ENCODE measurements at regions not wholly inside any gene's neighbourhood (a gene's known extent, or its start where the extent isn't known, plus 50 kb on each side); places are given as distances from the start of the nearest gene placed in this dataset.

GRCh38 chr3:18027161-18027939 lies 284.9 kb upstream of the TBC1D5 start:
- DNase-seq, result no peak

- DNase-seq, result no peak
These were observed 282.3 kb upstream of the TBC1D5 start for GRCh38 chr3:18024715-18025114.

GRCh38 chr3:18019161-18019495 lies 276.7 kb upstream of the TBC1D5 start:
- no peak for DNase-seq

- no peak for DNase-seq
These were observed 276.2 kb upstream of the TBC1D5 start for GRCh38 chr3:18018491-18019160.

- no peak for DNase-seq
These were observed 273.9 kb upstream of the TBC1D5 start for GRCh38 chr3:18016366-18016765.

GRCh38 chr3:18012933-18013332 lies 270.5 kb upstream of the TBC1D5 start:
- DNase-seq, result no peak

GRCh38 chr3:18012436-18012835 lies 270.0 kb upstream of the TBC1D5 start:
- DNase-seq, result no peak

- no peak for DNase-seq
These were observed 269.0 kb upstream of the TBC1D5 start for GRCh38 chr3:18011387-18011786.

GRCh38 chr3:18010001-18010400 lies 267.6 kb upstream of the TBC1D5 start:
- no peak for DNase-seq

- no peak for DNase-seq
These were observed 266.4 kb upstream of the TBC1D5 start for GRCh38 chr3:18008706-18009368.

GRCh38 chr3:18007980-18008379 lies 265.5 kb upstream of the TBC1D5 start:
- no peak for DNase-seq

GRCh38 chr3:17995769-17996168 lies 253.3 kb upstream of the TBC1D5 start:
- no peak for DNase-seq

- DNase-seq, result no peak
These were observed 251.7 kb upstream of the TBC1D5 start for GRCh38 chr3:17994167-17994566.

- no peak for DNase-seq
These were observed 248.0 kb upstream of the TBC1D5 start for GRCh38 chr3:17990390-17990789.

- DNase-seq, result no peak
These were observed 244.0 kb upstream of the TBC1D5 start for GRCh38 chr3:17986348-17986816.

- DNase-seq, result no peak
These were observed 243.4 kb upstream of the TBC1D5 start for GRCh38 chr3:17985658-17986347.

GRCh38 chr3:17983106-17983505 lies 240.7 kb upstream of the TBC1D5 start:
- no peak for DNase-seq

GRCh38 chr3:17982211-17982880 lies 239.9 kb upstream of the TBC1D5 start:
- DNase-seq, result no peak

GRCh38 chr3:17980863-17981262 lies 238.4 kb upstream of the TBC1D5 start:
- no peak for DNase-seq

- DNase-seq, result no peak
These were observed 237.5 kb upstream of the TBC1D5 start for GRCh38 chr3:17979911-17980310.

- no peak for DNase-seq
These were observed 236.8 kb upstream of the TBC1D5 start for GRCh38 chr3:17979252-17979651.

- no peak for DNase-seq
These were observed 231.9 kb upstream of the TBC1D5 start for GRCh38 chr3:17974206-17974841.
